Kidney glomerular epithelial cell (primary cell): ENCODE measurements at regions not wholly inside any gene's neighbourhood (a gene's known extent, or its start where the extent isn't known, plus 50 kb on each side); places are given as distances from the start of the nearest gene placed in this dataset.

Experiments used
- DNase-seq: peaks from one replicate; lab custom pipeline; 2025; lab: John Stamatoyannopoulos, UW

GRCh38 chr4:167702391-167702790 is 389.9 kb upstream of the ANXA10 start:
- DNase-seq = no peak

GRCh38 chr4:167711517-167711916 is 380.8 kb upstream of the ANXA10 start:
- DNase-seq = no peak

DNA sequence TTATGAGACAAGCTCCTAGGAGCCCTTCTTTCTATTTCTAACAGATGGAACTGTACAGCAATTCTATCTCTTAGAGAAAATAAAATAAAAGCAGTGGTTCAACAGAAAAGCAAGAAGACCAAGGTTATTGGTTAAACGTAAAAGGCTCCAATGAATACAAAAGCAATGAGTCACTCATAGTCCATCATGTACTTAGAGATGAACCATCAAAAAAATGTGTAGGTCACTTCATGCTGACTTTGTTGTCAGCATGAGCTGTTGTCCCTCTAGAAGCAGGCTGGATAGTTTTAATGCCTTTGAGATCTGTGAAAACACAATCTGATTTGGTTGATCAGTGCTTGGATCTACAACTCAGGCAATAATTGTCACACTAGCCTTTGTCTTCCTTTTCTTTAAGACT is 378.6 kb upstream of the ANXA10 start:
- no peak for DNase-seq

- no peak for DNase-seq
Measured at GRCh38 chr4:167715176-167715575, 377.2 kb upstream of the ANXA10 start.

DNA sequence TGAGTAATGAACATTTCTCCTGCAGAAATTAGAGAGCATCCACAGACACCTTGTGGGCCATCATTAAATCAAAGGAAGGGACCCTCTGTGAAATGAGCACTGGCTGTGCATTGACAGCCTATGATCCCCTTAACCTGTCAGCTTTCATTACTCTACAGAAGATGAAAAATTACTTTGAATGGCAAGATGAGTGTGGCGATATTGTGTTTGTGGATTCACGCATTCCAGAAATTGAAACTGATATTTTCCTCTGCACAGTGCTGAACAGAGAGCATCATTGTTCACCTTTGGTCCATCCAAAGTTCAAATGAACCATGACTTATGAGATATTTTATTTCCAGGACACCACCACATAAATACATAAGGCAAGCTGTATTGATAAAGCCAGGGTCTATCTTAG is 374.8 kb upstream of the ANXA10 start:
- DNase-seq = no peak

DNA sequence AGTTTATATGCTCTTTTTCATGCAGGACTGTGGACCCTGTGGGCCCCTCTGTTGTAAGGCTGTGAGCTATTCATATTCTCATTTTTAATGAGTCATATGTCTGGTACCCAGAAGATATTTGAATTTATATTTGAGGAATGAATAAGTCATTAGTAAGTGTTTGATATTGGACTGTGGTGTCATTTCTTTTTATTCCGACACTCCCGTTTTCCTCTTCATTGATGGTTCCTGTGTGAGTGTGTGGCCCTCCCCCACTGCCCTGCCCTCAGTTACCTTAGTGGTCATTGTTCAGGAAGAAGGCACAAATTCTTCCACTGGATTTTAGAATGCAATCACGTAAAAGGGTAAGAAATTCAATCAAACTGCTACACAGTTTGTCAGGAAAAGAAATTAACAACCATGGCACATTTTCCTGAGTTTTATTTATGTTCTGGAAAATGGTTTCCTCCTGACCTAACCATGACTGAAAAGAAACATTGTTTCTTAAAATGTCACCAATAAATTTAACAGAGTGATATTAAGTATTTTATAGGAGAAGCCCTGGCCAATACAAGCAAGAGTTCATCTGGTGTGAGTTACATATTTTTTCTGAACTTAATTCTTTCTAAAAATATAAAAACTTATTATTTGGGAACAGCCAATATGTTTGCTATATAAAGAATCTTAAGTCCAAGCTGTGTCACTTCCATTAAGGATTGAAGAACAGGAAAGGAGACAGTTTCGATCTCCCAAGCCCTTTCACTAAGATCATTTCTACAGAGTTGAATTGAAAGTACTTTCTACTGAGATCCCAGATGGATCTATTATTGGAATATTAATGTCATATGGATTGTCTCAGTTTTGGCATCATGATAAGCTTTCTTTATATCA is 370.5 kb upstream of the ANXA10 start:
- no peak for DNase-seq

DNA sequence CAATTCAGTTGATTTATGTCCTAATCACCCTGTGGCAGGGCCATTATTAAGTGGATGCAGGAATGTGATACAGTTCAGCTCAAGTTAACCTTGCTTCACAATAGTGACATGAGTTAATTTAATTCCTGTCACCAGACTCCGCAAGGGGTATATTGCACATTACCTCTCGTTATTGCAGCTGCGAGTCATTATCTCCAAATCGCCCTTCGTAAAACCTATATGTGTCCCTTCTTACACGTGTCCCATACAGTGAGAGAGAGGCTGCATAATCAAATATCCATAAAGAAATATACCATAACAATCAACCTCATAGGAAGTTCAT is 369.9 kb upstream of the ANXA10 start:
- DNase-seq = no peak

- no peak for DNase-seq
Measured at GRCh38 chr4:167724941-167725340, 367.4 kb upstream of the ANXA10 start.

DNA sequence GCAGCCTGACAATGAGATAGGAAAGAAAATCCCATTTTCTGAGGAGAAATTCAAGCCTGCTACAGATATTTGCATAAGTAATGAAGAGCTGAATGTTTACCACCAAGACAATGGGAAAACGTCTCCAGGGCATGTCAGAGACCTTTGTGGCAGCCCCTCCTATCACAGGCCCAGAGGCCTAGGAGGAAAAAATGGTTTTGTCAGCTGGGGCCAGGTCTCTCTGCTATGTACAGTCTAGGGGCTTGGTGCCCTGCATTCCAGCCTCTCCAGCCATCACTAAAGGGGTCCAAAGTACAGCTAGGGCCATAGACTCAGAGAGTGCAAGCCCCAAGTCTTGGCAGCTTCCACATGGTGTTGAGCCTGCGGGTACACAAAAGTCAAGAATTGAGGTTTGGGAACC is 361.6 kb upstream of the ANXA10 start:
- DNase-seq = no peak

DNA sequence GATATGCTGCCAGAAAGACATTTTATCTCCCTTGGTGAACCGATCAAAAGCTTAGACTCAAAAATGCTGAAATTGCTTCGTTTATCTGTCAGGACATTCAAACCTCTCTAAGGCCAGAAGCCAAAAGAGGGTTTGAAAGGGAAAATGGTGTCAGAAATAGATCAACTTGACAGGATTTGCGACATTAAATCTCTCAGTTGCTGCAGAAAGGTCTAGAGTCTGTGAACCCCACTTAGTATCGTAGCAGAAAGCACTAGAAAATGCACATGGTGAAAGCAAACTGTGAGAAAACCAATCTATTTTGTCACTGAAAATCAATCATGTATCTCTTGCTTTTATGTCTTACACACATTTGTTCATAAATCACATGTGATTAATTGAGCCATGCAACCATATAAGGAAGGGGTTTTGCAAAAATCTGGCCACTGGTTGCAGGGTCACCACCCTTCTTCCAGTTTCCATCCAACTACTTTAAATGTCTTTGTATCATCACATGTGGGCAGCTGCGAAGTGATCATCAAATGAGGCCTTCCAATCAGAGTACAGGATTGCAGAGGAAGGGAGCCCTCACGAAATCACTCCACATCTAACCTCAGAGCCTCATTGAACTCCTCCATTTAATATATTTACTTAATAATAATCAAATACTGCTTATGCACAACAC is 347.2 kb upstream of the ANXA10 start:
- no peak for DNase-seq

DNA sequence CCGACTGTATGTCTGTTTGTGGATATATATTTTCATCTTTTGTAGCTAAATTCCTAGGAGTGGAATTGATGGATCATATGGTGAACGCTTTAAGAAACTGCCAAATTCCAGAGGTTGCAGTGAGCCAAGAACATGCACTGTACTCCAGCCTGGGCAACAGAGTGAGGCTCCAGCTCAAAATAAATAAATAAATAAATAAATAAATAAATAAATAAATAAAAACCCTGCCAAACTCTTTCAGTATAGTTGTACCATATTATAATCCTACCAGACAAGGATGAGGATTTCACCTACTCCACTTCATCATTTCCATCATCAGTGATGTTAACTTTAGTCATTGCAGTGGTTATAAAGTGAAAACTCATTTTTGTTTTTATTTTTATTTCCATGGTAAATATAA is 325.1 kb upstream of the ANXA10 start:
- no peak for DNase-seq

DNA sequence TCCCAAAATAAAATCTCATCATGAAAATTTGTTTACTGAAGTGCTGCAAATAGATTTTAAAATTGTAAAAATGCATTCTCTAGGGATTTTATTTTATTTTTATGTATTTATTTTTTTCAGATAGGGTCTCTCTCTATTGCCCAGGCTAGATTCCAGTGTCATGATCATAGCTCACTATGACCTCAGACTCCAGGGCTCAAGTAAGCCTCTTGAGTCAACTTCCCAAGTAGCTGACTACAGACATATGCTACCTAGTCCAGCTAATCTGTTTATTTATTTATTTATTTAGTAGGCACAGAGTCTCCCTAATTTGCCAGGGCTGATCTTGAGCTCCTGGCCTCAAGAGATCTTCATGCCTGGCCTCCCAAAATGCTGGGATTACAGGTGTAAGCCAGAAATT is 317.7 kb upstream of the ANXA10 start:
- no peak for DNase-seq

- no peak for DNase-seq
Measured at GRCh38 chr4:167775375-167775774, 317.0 kb upstream of the ANXA10 start.

DNA sequence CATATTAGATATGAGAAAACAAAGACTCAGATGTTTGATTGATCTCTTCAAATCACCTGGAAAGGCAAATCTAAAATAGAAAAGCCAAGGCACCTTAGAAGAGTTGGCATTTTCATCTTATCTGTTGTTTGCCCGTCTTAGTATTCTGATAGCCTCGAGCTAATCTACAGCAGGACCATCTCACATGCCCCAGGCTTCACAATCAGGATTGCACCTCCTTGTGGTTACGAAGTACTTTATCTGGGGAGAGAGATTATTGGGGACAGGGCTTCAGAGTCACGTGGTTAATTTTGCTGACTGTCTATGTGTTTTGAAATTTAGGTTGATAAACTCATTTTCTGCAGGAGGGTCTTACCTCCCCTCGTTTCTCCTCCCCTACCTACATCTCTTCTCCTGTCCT is 313.1 kb upstream of the ANXA10 start:
- DNase-seq = no peak

DNA sequence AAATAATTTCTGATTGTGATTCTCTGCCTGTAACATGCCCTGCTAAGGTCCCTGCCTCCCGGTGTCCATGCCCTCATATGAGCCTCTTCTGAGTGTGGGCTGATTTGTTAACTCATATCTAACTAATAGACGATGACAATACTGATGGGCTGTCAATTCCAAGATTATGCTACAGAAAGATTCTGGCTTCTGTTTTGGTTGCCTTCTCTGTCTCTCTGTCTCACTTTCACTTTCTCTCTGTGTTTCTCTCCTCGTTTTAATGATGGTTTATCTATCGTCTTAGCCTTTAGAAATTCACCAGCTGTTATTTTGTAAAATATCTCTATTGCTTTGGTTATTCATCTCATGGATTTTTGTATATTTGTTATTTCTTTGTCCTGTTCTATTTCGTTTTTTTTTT is 312.5 kb upstream of the ANXA10 start:
- no peak for DNase-seq

- no peak for DNase-seq
Measured at GRCh38 chr4:167784826-167785225, 307.5 kb upstream of the ANXA10 start.

- no peak for DNase-seq
Measured at GRCh38 chr4:167785523-167785922, 306.8 kb upstream of the ANXA10 start.

GRCh38 chr4:167786504-167786903 is 305.8 kb upstream of the ANXA10 start:
- DNase-seq = no peak

DNA sequence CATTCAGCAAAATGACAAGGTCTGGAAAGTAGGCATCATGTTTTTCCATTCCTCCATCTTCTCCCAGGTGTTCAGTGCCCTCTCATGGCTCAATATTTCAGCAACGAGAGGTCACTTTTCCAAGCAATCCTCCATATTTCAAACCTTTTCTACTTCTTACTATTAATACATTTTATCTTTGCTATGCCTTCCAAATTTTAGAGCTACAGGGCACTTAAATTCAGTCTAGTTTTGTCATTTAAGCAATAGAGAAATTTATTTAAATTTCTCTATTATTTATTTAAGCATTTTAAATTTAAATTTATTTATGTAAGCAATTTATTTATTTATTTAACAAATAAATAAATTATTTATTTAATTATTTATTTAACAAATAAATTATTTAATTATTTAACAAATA is 305.1 kb upstream of the ANXA10 start:
- no peak for DNase-seq

DNA sequence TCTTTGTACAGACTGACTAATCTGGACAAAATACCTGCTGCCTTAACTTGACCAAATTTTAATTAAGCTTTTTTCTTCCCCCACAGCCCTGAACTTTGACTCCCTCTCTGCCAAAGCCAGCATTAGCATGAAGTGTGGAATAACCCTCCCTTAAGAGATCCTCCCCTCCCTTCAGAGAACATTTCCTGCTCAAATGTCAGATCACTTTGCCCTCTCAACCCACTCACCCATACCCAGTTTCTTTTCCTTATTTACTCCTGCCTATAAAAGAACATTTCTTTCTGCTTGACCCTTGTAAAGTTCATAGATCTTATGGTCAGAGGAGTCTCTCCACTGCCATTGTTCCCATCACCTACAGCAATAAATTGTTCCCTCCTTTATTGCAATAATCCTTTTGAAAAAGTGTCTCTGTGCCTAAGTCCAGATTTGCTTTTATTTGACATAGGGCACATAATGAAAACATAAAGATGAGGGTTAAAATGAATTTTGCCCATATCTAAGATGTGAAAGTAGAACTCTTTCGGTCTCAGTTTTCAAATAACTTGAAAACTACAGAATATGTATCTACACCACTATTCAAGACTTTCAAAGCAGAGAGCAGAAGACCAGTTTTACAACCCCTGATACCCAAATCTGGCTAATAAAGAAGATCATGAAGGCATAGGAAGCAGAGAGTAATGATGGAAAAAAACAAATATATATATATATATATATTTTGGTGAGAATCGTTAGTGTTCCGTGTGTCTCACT is 289.7 kb upstream of the ANXA10 start:
- no peak for DNase-seq

- no peak for DNase-seq
Measured at GRCh38 chr4:167811958-167812357, 280.4 kb upstream of the ANXA10 start.

GRCh38 chr4:167826281-167826680 is 266.1 kb upstream of the ANXA10 start:
- DNase-seq = no peak

DNA sequence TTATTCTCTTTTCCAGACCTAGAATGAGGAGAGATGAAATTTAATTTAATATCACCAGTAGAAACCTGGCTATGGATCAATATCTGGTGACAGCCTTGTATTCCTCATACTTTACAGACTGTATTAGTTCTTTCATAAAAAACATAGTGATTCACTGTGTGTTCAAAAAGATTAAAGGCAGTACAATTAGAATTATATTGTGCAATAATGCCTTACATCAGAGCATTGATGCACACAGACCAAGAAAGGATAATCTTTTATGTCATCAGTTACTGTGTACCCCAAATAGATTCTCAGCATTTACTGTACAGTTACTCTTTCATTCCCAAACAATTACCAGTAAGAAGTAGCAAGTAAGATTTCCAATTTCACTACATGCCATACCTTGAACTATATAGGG is 260.5 kb upstream of the ANXA10 start:
- no peak for DNase-seq
